ENCODE measurements at regions not wholly inside any gene's neighbourhood (a gene's known extent, or its start where the extent isn't known, plus 50 kb on each side); places are given as distances from the start of the nearest gene placed in this dataset.
"Not testable (repeated sequence)": the region's sequence is repeated elsewhere in the genome, so short reads cannot be mapped to it uniquely, and the experiment has no call there.

DNA sequence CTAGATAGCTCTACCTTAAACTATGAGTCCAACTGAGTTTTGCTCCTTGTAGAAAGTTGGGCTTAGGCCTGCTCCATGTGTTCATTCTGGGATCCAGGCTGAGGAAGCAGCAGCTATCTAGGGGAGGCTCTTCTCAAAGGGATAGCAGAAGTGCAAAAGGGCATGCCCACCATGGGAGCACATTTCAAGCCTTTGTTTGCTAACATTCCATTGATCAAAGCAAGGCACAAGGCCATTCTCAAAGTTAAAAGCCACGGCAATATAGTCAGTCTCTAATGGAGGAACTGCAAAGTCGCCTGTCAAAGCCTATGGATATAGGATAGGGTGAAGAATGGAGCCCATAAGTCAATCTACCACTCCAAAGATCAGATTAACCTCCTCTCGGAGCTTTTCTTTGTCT lies 488.1 kb upstream of the ARX start:
- TF ChIP-seq, protein P1, sequence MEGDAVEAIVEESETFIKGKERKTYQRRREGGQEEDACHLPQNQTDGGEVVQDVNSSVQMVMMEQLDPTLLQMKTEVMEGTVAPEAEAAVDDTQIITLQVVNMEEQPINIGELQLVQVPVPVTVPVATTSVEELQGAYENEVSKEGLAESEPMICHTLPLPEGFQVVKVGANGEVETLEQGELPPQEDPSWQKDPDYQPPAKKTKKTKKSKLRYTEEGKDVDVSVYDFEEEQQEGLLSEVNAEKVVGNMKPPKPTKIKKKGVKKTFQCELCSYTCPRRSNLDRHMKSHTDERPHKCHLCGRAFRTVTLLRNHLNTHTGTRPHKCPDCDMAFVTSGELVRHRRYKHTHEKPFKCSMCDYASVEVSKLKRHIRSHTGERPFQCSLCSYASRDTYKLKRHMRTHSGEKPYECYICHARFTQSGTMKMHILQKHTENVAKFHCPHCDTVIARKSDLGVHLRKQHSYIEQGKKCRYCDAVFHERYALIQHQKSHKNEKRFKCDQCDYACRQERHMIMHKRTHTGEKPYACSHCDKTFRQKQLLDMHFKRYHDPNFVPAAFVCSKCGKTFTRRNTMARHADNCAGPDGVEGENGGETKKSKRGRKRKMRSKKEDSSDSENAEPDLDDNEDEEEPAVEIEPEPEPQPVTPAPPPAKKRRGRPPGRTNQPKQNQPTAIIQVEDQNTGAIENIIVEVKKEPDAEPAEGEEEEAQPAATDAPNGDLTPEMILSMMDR (IDR thresholded peaks at IDR 0.05; ENCODE audit: low read depth, low read length) = no peak
- no peaks in the 10 kb centered on the region for H3K9me3 ChIP-seq (ENCODE audit: control insufficient read depth, insufficient read depth, low read length)
- DNase-seq (ENCODE audit: low read depth, low spot score) = no peak
- H3K4me3 ChIP-seq (ENCODE audit: low read depth, low read length) = no peak overlapping the region
- no peak overlapping the region for H3K27ac ChIP-seq (ENCODE audit: low read depth, low read length)
- ChIA-PET CTCF (no interaction called here), POLR2A (no interaction called here)
- H3K27me3 ChIP-seq (ENCODE audit: control insufficient read depth, insufficient read depth, low read length) = no peaks in the 10 kb centered on the region

DNA sequence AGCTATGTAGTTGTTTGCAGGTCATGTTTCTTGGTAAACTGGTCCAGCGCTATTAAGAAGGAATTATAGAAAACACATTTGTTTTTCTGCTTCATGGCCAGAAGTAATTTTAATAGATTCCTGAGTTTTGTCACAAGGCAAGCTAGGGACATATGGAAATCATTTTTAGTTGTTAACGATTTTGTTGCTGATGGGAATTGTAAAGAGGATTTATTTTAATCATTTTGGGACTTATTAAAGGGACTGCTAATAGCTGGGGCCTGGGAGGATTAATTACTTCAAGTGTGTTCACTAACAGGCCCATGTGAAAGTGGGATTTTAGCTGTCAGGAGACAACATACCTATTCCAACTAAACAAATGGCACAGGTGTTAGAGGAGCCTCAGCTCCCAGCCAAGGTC lies 492.0 kb upstream of the ARX start:
- ChIA-PET POLR2A (no interaction called here), CTCF (no interaction called here)
- TF ChIP-seq, protein P1 (IDR thresholded peaks at IDR 0.05; ENCODE audit: low read depth, low read length) = no peak
- no peak for DNase-seq (ENCODE audit: low read depth, low spot score)
- Histone ChIP-seq H3K9me3 (ENCODE audit: control insufficient read depth, insufficient read depth, low read length) (no peaks in the 10 kb centered on the region), H3K4me3 (ENCODE audit: low read depth, low read length) (no peak overlapping the region), H3K27me3 (ENCODE audit: control insufficient read depth, insufficient read depth, low read length) (no peaks in the 10 kb centered on the region), H3K27ac (ENCODE audit: low read depth, low read length) (no peak overlapping the region)

DNA sequence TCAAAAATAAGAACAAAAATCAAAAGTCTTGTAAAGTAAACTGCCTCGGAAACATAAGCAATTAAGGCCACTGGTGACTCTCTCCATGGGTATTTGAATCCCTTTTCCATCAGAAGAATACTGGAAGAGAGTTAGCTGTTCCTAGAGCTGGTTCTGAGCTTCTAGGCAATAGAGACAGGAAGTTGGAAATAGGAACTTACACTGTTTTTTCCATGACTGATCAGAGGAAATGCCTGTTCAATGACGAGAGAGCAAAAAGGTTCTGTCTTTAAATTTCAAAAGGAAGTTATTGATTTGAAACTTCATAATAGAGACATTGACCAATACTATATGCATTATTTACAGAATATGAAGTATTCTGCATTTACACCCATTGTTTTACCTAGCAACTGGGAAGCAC lies 503.5 kb upstream of the ARX start:
- DNase-seq (ENCODE audit: low read depth, low spot score) = no peak
- TF ChIP-seq, protein P1 (IDR thresholded peaks at IDR 0.05; ENCODE audit: low read depth, low read length) = no peak
- Histone ChIP-seq H3K4me3 (ENCODE audit: low read depth, low read length) (no peak overlapping the region), H3K9me3 (ENCODE audit: control insufficient read depth, insufficient read depth, low read length) (no peaks in the 10 kb centered on the region), H3K27me3 (ENCODE audit: control insufficient read depth, insufficient read depth, low read length) (no peaks in the 10 kb centered on the region), H3K27ac (ENCODE audit: low read depth, low read length) (no peak overlapping the region)
- ChIA-PET POLR2A (no interaction called here), CTCF (interaction anchor here (0.5 kb wide), 1 partner anchor 42 kb away, joined by 5 read pairs; no protein-coding TSS in a partner anchor)

DNA sequence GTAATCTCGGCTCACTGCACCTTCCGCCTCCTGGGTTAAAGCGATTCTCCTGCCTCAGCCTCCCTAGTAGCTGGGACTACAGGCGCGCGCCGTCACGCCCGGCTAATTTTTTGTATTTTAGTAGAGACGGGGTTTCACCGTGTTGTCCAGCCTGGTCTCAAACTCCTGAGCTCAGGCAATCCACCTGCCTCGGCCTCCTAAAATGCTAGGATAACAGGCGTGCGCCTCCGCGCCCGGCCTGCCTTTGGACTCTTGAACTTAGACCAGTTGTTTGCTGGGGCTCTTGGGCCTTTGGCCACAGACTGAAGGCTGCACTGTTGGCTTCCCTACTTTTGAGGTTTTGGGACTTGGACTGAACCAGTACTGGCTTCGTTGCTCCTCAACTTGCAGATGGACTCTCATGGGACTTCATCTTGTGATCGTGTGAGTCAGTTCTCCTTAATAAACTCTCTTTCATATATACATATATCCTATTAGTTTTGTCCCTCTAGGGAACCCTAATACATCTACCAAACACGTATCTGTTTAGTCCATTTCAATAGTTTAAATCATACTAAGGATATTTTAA lies 506.8 kb upstream of the ARX start:
- H3K27me3 ChIP-seq (ENCODE audit: control insufficient read depth, insufficient read depth, low read length); CTCF ChIA-PET; POLR2A ChIA-PET; H3K4me3 ChIP-seq (ENCODE audit: low read depth, low read length); H3K9me3 ChIP-seq (ENCODE audit: control insufficient read depth, insufficient read depth, low read length); H3K27ac ChIP-seq (ENCODE audit: low read depth, low read length); DNase-seq (ENCODE audit: low read depth, low spot score): not testable (repeated sequence)

DNA sequence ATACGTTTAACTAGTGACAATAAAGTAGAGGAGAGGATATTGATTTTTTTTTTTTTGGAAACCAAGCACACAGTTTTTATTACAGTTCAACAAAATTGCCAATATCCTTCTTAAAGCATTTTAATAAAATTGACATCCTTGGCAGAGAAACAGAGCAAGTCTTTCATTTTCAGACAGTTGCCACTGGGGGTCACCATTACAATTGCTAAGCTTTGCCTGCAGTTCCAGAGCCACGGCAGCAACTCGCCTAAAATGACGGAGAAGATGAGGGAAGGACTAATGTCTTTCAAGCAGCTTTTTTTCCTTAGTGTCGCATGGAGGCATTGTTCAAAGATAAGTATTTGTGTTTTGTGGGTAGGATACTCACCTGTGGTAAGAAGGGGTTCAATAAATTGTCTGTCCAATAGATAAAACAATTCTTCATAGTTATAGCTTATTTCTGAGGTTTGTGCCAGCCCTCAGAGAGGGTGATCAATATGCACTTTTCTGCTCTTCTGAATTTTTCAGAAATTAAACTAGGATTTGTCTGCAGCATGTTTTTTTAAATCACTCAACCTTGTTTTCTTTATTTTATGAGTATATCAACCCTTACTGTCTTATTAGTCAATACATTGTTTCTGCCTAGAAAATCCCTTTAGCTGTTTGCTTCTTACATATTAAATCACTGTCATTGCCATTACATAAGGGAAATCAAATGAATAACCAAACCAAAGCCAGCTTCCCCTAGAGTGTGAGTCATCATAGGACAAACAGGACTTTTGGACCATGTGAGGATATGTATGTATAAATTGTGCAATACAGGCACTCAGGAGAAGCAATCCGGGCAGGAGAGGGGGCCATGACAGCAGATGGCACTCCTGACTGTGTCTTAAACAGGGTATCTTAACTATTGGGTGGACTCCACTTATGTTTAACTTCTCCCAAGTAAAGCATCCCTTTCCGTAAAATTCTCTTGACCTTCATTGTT lies 508.1 kb upstream of the ARX start:
- H3K27me3 ChIP-seq (ENCODE audit: control insufficient read depth, insufficient read depth, low read length) = no peaks in the 10 kb centered on the region
- no peak for DNase-seq (ENCODE audit: low read depth, low spot score)
- no peak overlapping the region for H3K4me3 ChIP-seq (ENCODE audit: low read depth, low read length)
- H3K9me3 ChIP-seq (ENCODE audit: control insufficient read depth, insufficient read depth, low read length) = no peaks in the 10 kb centered on the region
- TF ChIP-seq, protein P1 (IDR thresholded peaks at IDR 0.05; ENCODE audit: low read depth, low read length) = peak; percentile 41
- ChIA-PET POLR2A (no interaction called here), CTCF (interaction anchor here (0.6 to 1.8 kb wide), 4 partner anchors 14 to 1667 kb away, joined by 3 to 6 read pairs (median 4); no protein-coding TSS in a partner anchor)
- no peak overlapping the region for H3K27ac ChIP-seq (ENCODE audit: low read depth, low read length)
